Subcutaneous abdominal adipose tissue (tissue), 5 donors: ENCODE measurements at regions not wholly inside any gene's neighbourhood (a gene's known extent, or its start where the extent isn't known, plus 50 kb on each side); places are given as distances from the start of the nearest gene placed in this dataset.

Experiments used
- H3K27ac ChIP-seq: one replicate; pipeline ENCODE4 v1.7.0; 2013; ENCODE audit warnings: low read depth, mild to moderate bottlenecking, inconsistent platforms, low read length, moderate library complexity
- H3K27me3 ChIP-seq, 5 donors: one replicate each; pipeline ENCODE4 v1.7.0; 2013; ENCODE audit warnings: low read length in 5 of 5, inconsistent platforms in 1 of 5; ENCODE audit not compliant: control insufficient read depth in 5 of 5, insufficient read depth in 4 of 5
- H3K36me3 ChIP-seq, 5 donors: one replicate each; pipeline ENCODE4 v1.7.0; 2013; ENCODE audit warnings: low read length in 5 of 5; ENCODE audit not compliant: control insufficient read depth in 5 of 5, insufficient read depth in 5 of 5
- H3K4me1 ChIP-seq, 5 donors: one replicate each; pipeline ENCODE4 v1.7.0; 2013; ENCODE audit warnings: low read length in 5 of 5, mild to moderate bottlenecking in 3 of 5, moderate library complexity in 1 of 5; ENCODE audit not compliant: control insufficient read depth in 5 of 5, insufficient read depth in 5 of 5
- H3K4me3 ChIP-seq, 5 donors: one replicate each; pipeline ENCODE4 v1.7.0; 2013; ENCODE audit warnings: low read length in 5 of 5, low read depth in 1 of 5
- H3K9ac ChIP-seq, 5 donors: one replicate each; pipeline ENCODE4 v1.7.0; 2013; ENCODE audit warnings: low read length in 5 of 5, mild to moderate bottlenecking in 4 of 5, moderate library complexity in 3 of 5
- H3K9me3 ChIP-seq, 5 donors: one replicate each; pipeline ENCODE4 v1.7.0; 2013; ENCODE audit warnings: low read length in 5 of 5; ENCODE audit not compliant: control insufficient read depth in 5 of 5
- donor health status: healthy.
- donor health status: healthy.
- donor health status: healthy.
- donor health status: healthy.
- donor health status: healthy.

GRCh38 chr10:128865436-128866195, 601.4 kb upstream of the MGMT start:
- Histone ChIP-seq H3K36me3 (no peaks in the 10 kb centered on the region), H3K27ac (no peak overlapping the region), H3K9ac (no peak overlapping the region), H3K9me3 (no peaks in the 10 kb centered on the region), H3K27me3 (peaks cover 0 to 2% (median 0%) of the 10 kb centered on the region in 5 donors), H3K4me3 (no peak overlapping the region), H3K4me1 (peaks cover 0 to 19% (median 5%) of the 10 kb centered on the region in 5 donors)

GRCh38 chr10:128866551-128866950, 600.5 kb upstream of the MGMT start:
- Histone ChIP-seq H3K4me3 (no peak overlapping the region), H3K36me3 (no peaks in the 10 kb centered on the region), H3K4me1 (peaks cover 0 to 19% (median 5%) of the 10 kb centered on the region in 5 donors), H3K27me3 (peaks cover 0 to 2% (median 0%) of the 10 kb centered on the region in 5 donors), H3K27ac (no peak overlapping the region), H3K9ac (no peak overlapping the region), H3K9me3 (no peaks in the 10 kb centered on the region)

GRCh38 chr10:128867210-128867609, 599.8 kb upstream of the MGMT start:
- no peaks in the 10 kb centered on the region for H3K36me3 ChIP-seq
- no peak overlapping the region for H3K27ac ChIP-seq
- H3K4me1 ChIP-seq: peaks cover 0 to 19% (median 5%) of the 10 kb centered on the region in 5 donors

GRCh38 chr10:128867819-128868218, 599.2 kb upstream of the MGMT start:
- Histone ChIP-seq H3K27me3 (peaks cover 0 to 2% (median 0%) of the 10 kb centered on the region in 5 donors), H3K27ac (no peak overlapping the region), H3K9me3 (no peaks in the 10 kb centered on the region), H3K4me3 (no peak overlapping the region), H3K36me3 (no peaks in the 10 kb centered on the region), H3K4me1 (peaks cover 0 to 19% (median 5%) of the 10 kb centered on the region in 5 donors), H3K9ac (no peak overlapping the region)

More at GRCh38 chr10:128867210-128867609, 599.8 kb upstream of the MGMT start:
- Histone ChIP-seq H3K9ac (no peak overlapping the region), H3K27me3 (peaks cover 0 to 2% (median 0%) of the 10 kb centered on the region in 5 donors), H3K4me3 (no peak overlapping the region), H3K9me3 (no peaks in the 10 kb centered on the region)

GRCh38 chr10:128868481-128868880, 598.6 kb upstream of the MGMT start:
- no peaks in the 10 kb centered on the region for H3K9me3 ChIP-seq
- peaks cover 0 to 2% (median 0%) of the 10 kb centered on the region in 5 donors for H3K27me3 ChIP-seq
- H3K36me3 ChIP-seq: no peaks in the 10 kb centered on the region
- no peak overlapping the region for H3K27ac ChIP-seq
- H3K4me3 ChIP-seq: no peak overlapping the region
- H3K9ac ChIP-seq: no peak overlapping the region
- peaks cover 0 to 19% (median 9%) of the 10 kb centered on the region in 5 donors for H3K4me1 ChIP-seq

GRCh38 chr10:128869101-128869749, 597.8 kb upstream of the MGMT start:
- Histone ChIP-seq H3K4me3 (no peak overlapping the region), H3K9me3 (no peaks in the 10 kb centered on the region), H3K9ac (no peak overlapping the region), H3K4me1 (peaks cover 0 to 19% (median 13%) of the 10 kb centered on the region in 5 donors), H3K36me3 (no peaks in the 10 kb centered on the region), H3K27ac (no peak overlapping the region), H3K27me3 (peaks cover 0 to 2% (median 0%) of the 10 kb centered on the region in 5 donors)

GRCh38 chr10:128870830-128871597, 596.0 kb upstream of the MGMT start:
- Histone ChIP-seq H3K27me3 (no peaks in the 10 kb centered on the region), H3K36me3 (no peaks in the 10 kb centered on the region), H3K9me3 (no peaks in the 10 kb centered on the region), H3K27ac (no peak overlapping the region), H3K4me3 (no peak overlapping the region), H3K4me1 (peaks cover 0 to 15% (median 8%) of the 10 kb centered on the region in 5 donors), H3K9ac (no peak overlapping the region)

- H3K27ac ChIP-seq: no peak overlapping the region
- peaks cover 0 to 15% (median 7%) of the 10 kb centered on the region in 5 donors for H3K4me1 ChIP-seq
These were observed 595.3 kb upstream of the MGMT start for GRCh38 chr10:128871671-128872231.

GRCh38 chr10:128873411-128874054, 593.5 kb upstream of the MGMT start:
- Histone ChIP-seq H3K9me3 (no peaks in the 10 kb centered on the region), H3K9ac (no peak overlapping the region), H3K27ac (no peak overlapping the region), H3K4me3 (no peak overlapping the region), H3K36me3 (no peaks in the 10 kb centered on the region), H3K4me1 (peaks cover 0 to 15% (median 7%) of the 10 kb centered on the region in 5 donors), H3K27me3 (peaks cover 0 to 9% (median 0%) of the 10 kb centered on the region in 5 donors)

More at GRCh38 chr10:128871671-128872231, 595.3 kb upstream of the MGMT start:
- Histone ChIP-seq H3K4me3 (no peak overlapping the region), H3K9ac (no peak overlapping the region), H3K27me3 (peaks cover 0 to 4% (median 0%) of the 10 kb centered on the region in 5 donors), H3K36me3 (no peaks in the 10 kb centered on the region), H3K9me3 (no peaks in the 10 kb centered on the region)
